GM19455 (cell line): ENCODE measurements at regions not wholly inside any gene's neighbourhood (a gene's known extent, or its start where the extent isn't known, plus 50 kb on each side); places are given as distances from the start of the nearest gene placed in this dataset.

Source experiments
- ATAC-seq: cut with Tn5 transposase; IDR thresholded peaks from one replicate; pipeline ENCODE4 v1.9.1; 2021; ENCODE audit not compliant: unreplicated experiment

GRCh38 chr10:129157185-129157584 lies 309.9 kb upstream of the MGMT start:
- ATAC-seq, result no peak

GRCh38 chr10:129161150-129161549 lies 305.9 kb upstream of the MGMT start:
- ATAC-seq, result no peak

- no peak for ATAC-seq
Observed at GRCh38 chr10:129163531-129163930, 303.5 kb upstream of the MGMT start.

GRCh38 chr10:129165076-129165720 lies 301.8 kb upstream of the MGMT start:
- no peak for ATAC-seq

- no peak for ATAC-seq
Observed at GRCh38 chr10:129165770-129166169, 301.3 kb upstream of the MGMT start.

GRCh38 chr10:129168660-129169059 lies 298.4 kb upstream of the MGMT start:
- no peak for ATAC-seq

- no peak for ATAC-seq
Observed at GRCh38 chr10:129169115-129169514, 297.9 kb upstream of the MGMT start.

GRCh38 chr10:129170812-129171211 lies 296.2 kb upstream of the MGMT start:
- no peak for ATAC-seq

- no peak for ATAC-seq
Observed at GRCh38 chr10:129171812-129172211, 295.2 kb upstream of the MGMT start.

- no peak for ATAC-seq
Observed at GRCh38 chr10:129174232-129175014, 292.6 kb upstream of the MGMT start.

GRCh38 chr10:129179245-129179971 lies 287.6 kb upstream of the MGMT start:
- ATAC-seq, result no peak

GRCh38 chr10:129179972-129180678 lies 286.9 kb upstream of the MGMT start:
- no peak for ATAC-seq

- no peak for ATAC-seq
Observed at GRCh38 chr10:129184196-129184595, 282.8 kb upstream of the MGMT start.

- no peak for ATAC-seq
Observed at GRCh38 chr10:129187331-129187730, 279.7 kb upstream of the MGMT start.

- no peak for ATAC-seq
Observed at GRCh38 chr10:129191797-129192196, 275.2 kb upstream of the MGMT start.

- ATAC-seq, result no peak
Observed at GRCh38 chr10:129192344-129193128, 274.5 kb upstream of the MGMT start.

GRCh38 chr10:129193148-129193547 lies 273.9 kb upstream of the MGMT start:
- ATAC-seq, result no peak

- ATAC-seq, result no peak
Observed at GRCh38 chr10:129194181-129194870, 272.7 kb upstream of the MGMT start.

- no peak for ATAC-seq
Observed at GRCh38 chr10:129199826-129200225, 267.2 kb upstream of the MGMT start.

GRCh38 chr10:129203819-129204218 lies 263.2 kb upstream of the MGMT start:
- ATAC-seq, result no peak
